H1 (cell line): ENCODE measurements at regions not wholly inside any gene's neighbourhood (a gene's known extent, or its start where the extent isn't known, plus 50 kb on each side); places are given as distances from the start of the nearest gene placed in this dataset.
A peak's percentile ranks its signal among the peaks of the same experiment; 100 is the strongest.
"Not testable (repeated sequence)": the region's sequence is repeated elsewhere in the genome, so short reads cannot be mapped to it uniquely, and the experiment has no call there.

Experiments used
- CTCF ChIA-PET: fragments of 300-600 bp; sonication (Branson Sonifier 250); formaldehyde crosslinking; loops from one replicate; lab custom pipeline; 2021; ENCODE audit not compliant: partially characterized antibody; lab: Charles Lee
- POLR2A ChIA-PET: fragments of 300-600 bp; sonication (Branson Sonifier 250); formaldehyde crosslinking; loops from one replicate; lab custom pipeline; 2021; ENCODE audit warnings: inconsistent platforms; ENCODE audit not compliant: partially characterized antibody; lab: Charles Lee
- DNase-seq, 2 experiments: peaks; one replicate each; pipeline versions ENCODE4 v3.0.0 to v3.0.0-alpha.2; 2010 to 2022; ENCODE audit warnings: low spot score in 2 of 2, low read depth in 1 of 2, mixed read lengths in 1 of 2
- FAIRE-seq: peaks from 2 replicates; lab custom pipeline; 2011; peaks lifted over from hg19 to GRCh38; lab: Jason Lieb, UNC
- H2AFZ ChIP-seq: 2 replicates; pipeline ENCODE4 v1.8.1; 2012; ENCODE audit warnings: low read length, inconsistent platforms
- H2AK5ac ChIP-seq: 2 replicates; pipeline ENCODE4 v1.6.1; 2013; ENCODE audit warnings: low read depth, low read length
- H2BK120ac ChIP-seq: replicated peaks from 2 replicates; pipeline ENCODE3; 2013; ENCODE audit warnings: low read depth, low read length, inconsistent platforms
- H2BK12ac ChIP-seq: 2 replicates; pipeline ENCODE4 v1.6.1; 2013; ENCODE audit warnings: low read depth, low read length
- H2BK15ac ChIP-seq: 2 replicates; pipeline ENCODE4 v1.6.1; 2013; ENCODE audit warnings: low read length
- H2BK20ac ChIP-seq: 2 replicates; pipeline ENCODE4 v1.6.1; 2013; ENCODE audit warnings: low read length
- H2BK5ac ChIP-seq: 2 replicates; pipeline ENCODE4 v1.6.1; 2013; ENCODE audit warnings: low read depth, low read length
- H3K14ac ChIP-seq: 2 replicates; pipeline ENCODE4 v1.6.1; 2013; ENCODE audit warnings: inconsistent platforms; ENCODE audit not compliant: insufficient read length
- H3K18ac ChIP-seq: 2 replicates; pipeline ENCODE4 v1.6.1; 2013; ENCODE audit warnings: low read length; ENCODE audit errors: extremely low read depth
- H3K23ac ChIP-seq: 2 replicates; pipeline ENCODE4 v1.6.1; 2013; ENCODE audit warnings: inconsistent platforms; ENCODE audit not compliant: insufficient read length
- H3K23me2 ChIP-seq: 2 replicates; pipeline ENCODE4 v1.6.1; 2013; ENCODE audit warnings: low read depth, low read length
- H3K27ac ChIP-seq: 2 replicates; pipeline ENCODE4 v1.6.1; 2011; ENCODE audit warnings: low read depth, low read length, inconsistent platforms
- H3K27me3 ChIP-seq, 4 experiments: replicated peaks in 1 of 4; 1 replicate in 1 of 4; 2 replicates in 3 of 4; pipeline versions ENCODE4 v1.6.1 to v1.8.1; 2011 to 2013; ENCODE audit warnings: low read length in 3 of 4, mild to moderate bottlenecking in 3 of 4, inconsistent platforms in 2 of 4, mixed read lengths in 2 of 4, moderate library complexity in 1 of 4; ENCODE audit not compliant: control insufficient read depth in 3 of 4, insufficient read depth in 3 of 4; ENCODE audit errors: extremely low read depth in 1 of 4
- H3K36me3 ChIP-seq, 4 experiments: 2 replicates each; pipeline versions ENCODE4 v1.6.1 to v1.8.1; 2011 to 2013; ENCODE audit warnings: mild to moderate bottlenecking in 4 of 4, low read length in 3 of 4, moderate library complexity in 2 of 4, control low read depth in 1 of 4, inconsistent platforms in 1 of 4; ENCODE audit not compliant: insufficient read depth in 4 of 4, control insufficient read depth in 2 of 4
- H3K4ac ChIP-seq: replicated peaks from 2 replicates; pipeline ENCODE3; 2013; ENCODE audit warnings: low read length, low read depth, mixed read lengths, inconsistent platforms; ENCODE audit not compliant: insufficient read length
- H3K4me1 ChIP-seq, 4 experiments: replicated peaks in 1 of 4; 1 replicate in 1 of 4; 2 replicates in 3 of 4; pipeline versions ENCODE4 v1.6.1 to v1.8.1; 2011 to 2013; ENCODE audit warnings: low read length in 3 of 4, inconsistent platforms in 2 of 4, mixed read lengths in 1 of 4; ENCODE audit not compliant: insufficient read depth in 4 of 4, control insufficient read depth in 3 of 4
- H3K4me2 ChIP-seq, 2 experiments: 2 replicates each; pipeline versions ENCODE4 v1.6.1 to v1.8.1; 2011 to 2013; ENCODE audit warnings: low read depth in 2 of 2, low read length in 2 of 2, control low read depth in 1 of 2, inconsistent platforms in 1 of 2, mild to moderate bottlenecking in 1 of 2; ENCODE audit not compliant: insufficient read depth in 1 of 2
- H3K4me3 ChIP-seq, 4 experiments: fragments of 200-600, 300-600 bp in 1 of 4; sonication (generic), shearing (Covaris generic), sonication (Bioruptor Twin) in 1 of 4; 2 replicates each; pipeline versions ENCODE4 v1.5.1 to v1.8.1; 2011 to 2016; ENCODE audit warnings: low read length in 4 of 4, low read depth in 3 of 4, control low read depth in 2 of 4, inconsistent platforms in 2 of 4, mild to moderate bottlenecking in 2 of 4, mixed read lengths in 1 of 4, moderate library complexity in 1 of 4; ENCODE audit not compliant: insufficient read depth in 2 of 4; ENCODE audit errors: extremely low read depth in 1 of 4
- H3K56ac ChIP-seq: replicated peaks from 2 replicates; pipeline ENCODE3; 2013; ENCODE audit warnings: low read depth, mild to moderate bottlenecking, mixed read lengths, low read length, inconsistent platforms; ENCODE audit not compliant: insufficient read length
- H3K79me1 ChIP-seq: 2 replicates; pipeline ENCODE4 v1.6.1; 2013; ENCODE audit warnings: low read depth, low read length, control low read depth
- H3K79me2 ChIP-seq, 2 experiments: 2 replicates each; pipeline versions ENCODE4 v1.6.1 to v1.8.1; 2012 to 2013; ENCODE audit warnings: low read length in 2 of 2, mild to moderate bottlenecking in 2 of 2, inconsistent platforms in 1 of 2; ENCODE audit not compliant: insufficient read depth in 2 of 2, control insufficient read depth in 1 of 2
- H3K9ac ChIP-seq, 4 experiments: replicated peaks in 1 of 4; 1 replicate in 1 of 4; 2 replicates in 3 of 4; pipeline versions ENCODE4 v1.6.1 to v1.8.1; 2011 to 2013; ENCODE audit warnings: low read depth in 3 of 4, low read length in 3 of 4, control low read depth in 2 of 4, mild to moderate bottlenecking in 2 of 4, moderate library complexity in 2 of 4, inconsistent platforms in 1 of 4; ENCODE audit errors: extremely low read depth in 1 of 4
- H3K9me3 ChIP-seq, 2 experiments: 2 replicates each; pipeline versions ENCODE4 v1.6.1 to v1.8.1; 2012 to 2013; ENCODE audit warnings: mild to moderate bottlenecking in 2 of 2, moderate library complexity in 2 of 2, control low read depth in 1 of 2, inconsistent platforms in 1 of 2, low read depth in 1 of 2, low read length in 1 of 2, mixed read lengths in 1 of 2; ENCODE audit not compliant: insufficient read depth in 2 of 2
- H4K20me1 ChIP-seq, 2 experiments: replicated peaks in 1 of 2; 2 replicates each; pipeline versions ENCODE3 to v1.8.1; 2011 to 2013; ENCODE audit warnings: inconsistent platforms in 2 of 2, low read length in 2 of 2, mild to moderate bottlenecking in 1 of 2; ENCODE audit not compliant: insufficient read depth in 2 of 2, control insufficient read depth in 1 of 2
- H4K5ac ChIP-seq: 2 replicates; pipeline ENCODE4 v1.6.1; 2013; ENCODE audit warnings: low read length, low read depth, mixed read lengths, inconsistent platforms; ENCODE audit not compliant: insufficient read length
- H4K8ac ChIP-seq: 2 replicates; pipeline ENCODE4 v1.8.0; 2013; ENCODE audit warnings: mild to moderate bottlenecking, moderate library complexity, low read length, inconsistent platforms; ENCODE audit not compliant: insufficient read depth; ENCODE audit errors: extremely low read depth
- H4K91ac ChIP-seq: replicated peaks from 2 replicates; pipeline ENCODE3; 2013; ENCODE audit warnings: low read length, mixed read lengths, inconsistent platforms; ENCODE audit not compliant: insufficient read length
- KDM4A ChIP-seq: IDR thresholded peaks from one replicate; pipeline ENCODE4 v1.7.1; 2012; ENCODE audit warnings: low read depth, mild to moderate bottlenecking, moderate library complexity, low read length, inconsistent platforms; ENCODE audit not compliant: severe bottlenecking
- WGBS, 2 experiments: shearing (Covaris generic) in 1 of 2; methylation state at CpG; one replicate each; pipeline versions ENCODE4 v1.1.6 to v1.1.7; 2013 to 2015; ENCODE audit warnings: low lambda C conversion rate in 2 of 2, mixed read lengths in 2 of 2, inconsistent platforms in 1 of 2, low coverage in 1 of 2, missing lambda C conversion rate in 1 of 2; ENCODE audit not compliant: insufficient replicate concordance in 2 of 2, insufficient coverage in 1 of 2, insufficient read length in 1 of 2; ENCODE audit errors: extremely low coverage in 1 of 2, missing lambda C conversion rate in 1 of 2; 5-methylcytosine and 5-hydroxymethylcytosine counted together

- FAIRE-seq = not testable (repeated sequence)
- CTCF ChIA-PET = interaction anchor here (0.9 kb wide), 1 partner anchor 13 kb away, joined by 3 read pairs; no protein-coding TSS in a partner anchor
Measured at GRCh38 chr11:71639520-71639849, 56.8 kb upstream of the KRTAP5-11 start.

DNA sequence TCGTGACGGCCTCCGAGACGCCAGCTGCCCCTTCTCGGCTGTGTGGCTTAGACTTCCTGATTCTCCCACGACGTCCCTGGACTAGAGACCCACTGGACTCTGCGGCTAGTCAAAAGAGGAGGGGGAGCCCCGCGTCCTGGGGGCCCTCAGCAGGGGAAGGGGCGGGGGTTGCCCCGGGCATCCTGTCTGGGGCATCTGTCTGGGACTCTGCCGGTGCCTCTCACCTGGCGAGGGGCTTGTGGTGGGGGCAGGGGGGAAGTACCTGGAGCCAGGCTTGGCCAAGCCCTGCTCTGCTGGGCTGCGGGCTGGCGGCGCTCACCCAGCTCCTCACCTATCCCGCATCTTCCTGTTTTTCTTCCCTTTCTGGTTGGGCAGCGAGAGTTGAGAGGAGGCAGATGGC is 57.2 kb upstream of the KRTAP5-11 start:
- not testable (repeated sequence) for H3K36me3 ChIP-seq, FAIRE-seq, H2AFZ ChIP-seq, H3K27ac ChIP-seq, H2BK5ac ChIP-seq, H3K18ac ChIP-seq, H3K9ac ChIP-seq, H2BK20ac ChIP-seq, H4K91ac ChIP-seq, H2BK120ac ChIP-seq, H4K20me1 ChIP-seq, H2AK5ac ChIP-seq, H3K9me3 ChIP-seq, H3K79me1 ChIP-seq, H3K79me2 ChIP-seq, H3K14ac ChIP-seq, H3K23me2 ChIP-seq, H4K5ac ChIP-seq, H3K4me1 ChIP-seq, H3K4ac ChIP-seq, H2BK12ac ChIP-seq, H3K23ac ChIP-seq, H2BK15ac ChIP-seq, H4K8ac ChIP-seq, H3K56ac ChIP-seq
- Histone ChIP-seq H3K27me3 (peaks cover 7 to 13% (median 10%) of the 10 kb centered on the region in 4 experiments; a peak in 6 of 7 replicates), H3K4me2 (peak overlapping the region; percentile 38 to 51; a peak in 3 of 4 replicates), H3K4me3 (peak overlapping the region in 2 of 4 experiments; percentile 21 to 52; a peak in 2 of 8 replicates)
- CTCF ChIA-PET = interaction anchor here (0.9 kb wide), 1 partner anchor 12 kb away, joined by 3 read pairs; no protein-coding TSS in a partner anchor
- POLR2A ChIA-PET = interaction anchor here (0.6 kb wide), 1 partner anchor 228 kb away, joined by 3 read pairs; no protein-coding TSS in a partner anchor
- WGBS, 2 experiments = 40% methylated on average over 1 of the region's 19 CpGs; no CpG with 5 or more reads in 1 of the 2 experiments
- peak in 1 of 2 experiments; percentile 64 for DNase-seq

More at GRCh38 chr11:71639520-71639849, 56.8 kb upstream of the KRTAP5-11 start:
- H3K4me3 ChIP-seq = peak overlapping the region in 2 of 4 experiments; percentile 30 to 52; a peak in 5 of 8 replicates
- H4K5ac ChIP-seq, H4K20me1 ChIP-seq, H3K18ac ChIP-seq, H2BK12ac ChIP-seq, H3K56ac ChIP-seq, POLR2A ChIA-PET, H2BK5ac ChIP-seq, H3K27ac ChIP-seq, H3K4me1 ChIP-seq, H2BK15ac ChIP-seq, H4K8ac ChIP-seq, H3K9ac ChIP-seq, DNase-seq, H3K79me1 ChIP-seq, H4K91ac ChIP-seq, H3K79me2 ChIP-seq, H3K36me3 ChIP-seq, H3K4ac ChIP-seq, H3K23me2 ChIP-seq, H2BK20ac ChIP-seq, H3K14ac ChIP-seq, H2AFZ ChIP-seq, H3K23ac ChIP-seq, H2BK120ac ChIP-seq, H2AK5ac ChIP-seq, H3K9me3 ChIP-seq: not testable (repeated sequence)
- peak overlapping the region; percentile 38 to 75; a peak in 3 of 4 replicates for H3K4me2 ChIP-seq
- WGBS, 2 experiments = 0% methylated on average over 4 of the region's 32 CpGs; no CpG with 5 or more reads in 1 of the 2 experiments
- TF ChIP-seq KDM4A = peak; percentile 37
- H3K27me3 ChIP-seq = peaks cover 7 to 13% (median 10%) of the 10 kb centered on the region in 4 experiments; a peak in 6 of 7 replicates
